ENCODE measurements at regions not wholly inside any gene's neighbourhood (a gene's known extent, or its start where the extent isn't known, plus 50 kb on each side); places are given as distances from the start of the nearest gene placed in this dataset.
"Not testable (repeated sequence)": the region's sequence is repeated elsewhere in the genome, so short reads cannot be mapped to it uniquely, and the experiment has no call there.

DNA sequence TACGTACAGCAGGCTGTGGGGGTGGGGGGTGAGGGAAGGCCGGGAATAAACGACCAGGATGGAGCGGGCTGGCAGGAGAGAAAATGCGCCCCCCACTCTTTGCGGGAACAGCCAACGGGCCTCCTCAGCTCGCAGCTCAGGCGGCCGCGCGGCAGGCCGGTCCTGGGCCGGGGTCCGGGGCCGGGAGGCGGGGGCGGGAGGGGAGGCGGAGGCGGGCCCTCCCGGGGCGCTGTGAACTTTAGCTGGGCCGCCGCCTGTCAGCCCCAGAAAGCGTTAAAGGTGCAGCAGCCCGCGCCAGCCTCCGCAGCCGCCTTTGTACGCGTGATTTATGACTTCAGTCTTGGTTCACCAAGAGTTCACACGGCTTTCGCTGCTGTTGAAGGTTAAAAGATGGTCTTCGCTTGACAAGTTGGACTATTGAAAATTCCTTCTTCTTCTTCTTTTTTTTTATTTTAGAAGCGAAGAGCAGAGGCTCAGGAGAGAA is 466.0 kb upstream of the ZNG1F start:
- H3K9me3 ChIP-seq (ENCODE audit: control insufficient read depth, insufficient read depth, low read length); H3K27me3 ChIP-seq (ENCODE audit: control insufficient read depth, insufficient read depth, low read length): not testable (repeated sequence)

DNA sequence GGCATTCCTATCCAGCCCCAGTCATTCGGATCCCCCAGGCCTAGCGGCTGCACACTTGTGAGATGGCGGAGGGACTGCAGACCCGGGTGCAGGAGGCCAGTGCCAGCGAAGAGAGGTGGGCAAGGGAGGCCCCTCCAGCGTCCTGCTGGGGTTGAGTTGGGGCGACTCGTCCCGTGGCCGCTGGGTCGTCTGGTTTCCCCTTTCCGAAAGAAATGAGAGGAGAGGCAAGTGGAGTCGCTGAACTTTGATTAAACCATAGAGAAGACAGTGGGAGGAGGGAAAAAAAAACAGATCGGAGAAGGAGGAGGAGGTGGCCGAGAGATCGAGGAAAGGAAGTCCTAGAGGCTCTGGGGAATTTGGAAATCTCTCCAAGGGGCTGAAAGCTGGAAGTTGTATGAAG is 465.2 kb upstream of the ZNG1F start:
- not testable (repeated sequence) for H3K9me3 ChIP-seq (ENCODE audit: control insufficient read depth, insufficient read depth, low read length); H3K9ac ChIP-seq (ENCODE audit: low read depth, low read length); H3K27ac ChIP-seq (ENCODE audit: low read depth, low read length); H3K36me3 ChIP-seq (ENCODE audit: control insufficient read depth, insufficient read depth, low read length); H3K27me3 ChIP-seq (ENCODE audit: control insufficient read depth, insufficient read depth, low read length); H3K4me3 ChIP-seq (ENCODE audit: low read depth, low read length); H3K4me1 ChIP-seq (ENCODE audit: control insufficient read depth, insufficient read depth, low read length)

More for the DNA sequence above, 466.0 kb upstream of the ZNG1F start:
- H3K9ac ChIP-seq (ENCODE audit: low read depth, low read length); H3K4me1 ChIP-seq (ENCODE audit: control insufficient read depth, insufficient read depth, low read length); H3K27ac ChIP-seq (ENCODE audit: low read depth, low read length); H3K36me3 ChIP-seq (ENCODE audit: control insufficient read depth, insufficient read depth, low read length); H3K4me3 ChIP-seq (ENCODE audit: low read depth, low read length): not testable (repeated sequence)

- not testable (repeated sequence) for H3K4me3 ChIP-seq (ENCODE audit: low read depth, low read length); H3K36me3 ChIP-seq (ENCODE audit: control insufficient read depth, insufficient read depth, low read length); H3K9me3 ChIP-seq (ENCODE audit: control insufficient read depth, insufficient read depth, low read length); H3K9ac ChIP-seq (ENCODE audit: low read depth, low read length); H3K27ac ChIP-seq (ENCODE audit: low read depth, low read length); H3K4me1 ChIP-seq (ENCODE audit: control insufficient read depth, insufficient read depth, low read length); H3K27me3 ChIP-seq (ENCODE audit: control insufficient read depth, insufficient read depth, low read length)
These were observed 464.6 kb upstream of the ZNG1F start for GRCh38 chr9:41653560-41654340.

GRCh38 chr9:41652800-41653199 is 463.7 kb upstream of the ZNG1F start:
- not testable (repeated sequence) for H3K9ac ChIP-seq (ENCODE audit: low read depth, low read length); H3K36me3 ChIP-seq (ENCODE audit: control insufficient read depth, insufficient read depth, low read length); H3K4me3 ChIP-seq (ENCODE audit: low read depth, low read length); H3K9me3 ChIP-seq (ENCODE audit: control insufficient read depth, insufficient read depth, low read length); H3K27me3 ChIP-seq (ENCODE audit: control insufficient read depth, insufficient read depth, low read length); H3K4me1 ChIP-seq (ENCODE audit: control insufficient read depth, insufficient read depth, low read length); H3K27ac ChIP-seq (ENCODE audit: low read depth, low read length)

DNA sequence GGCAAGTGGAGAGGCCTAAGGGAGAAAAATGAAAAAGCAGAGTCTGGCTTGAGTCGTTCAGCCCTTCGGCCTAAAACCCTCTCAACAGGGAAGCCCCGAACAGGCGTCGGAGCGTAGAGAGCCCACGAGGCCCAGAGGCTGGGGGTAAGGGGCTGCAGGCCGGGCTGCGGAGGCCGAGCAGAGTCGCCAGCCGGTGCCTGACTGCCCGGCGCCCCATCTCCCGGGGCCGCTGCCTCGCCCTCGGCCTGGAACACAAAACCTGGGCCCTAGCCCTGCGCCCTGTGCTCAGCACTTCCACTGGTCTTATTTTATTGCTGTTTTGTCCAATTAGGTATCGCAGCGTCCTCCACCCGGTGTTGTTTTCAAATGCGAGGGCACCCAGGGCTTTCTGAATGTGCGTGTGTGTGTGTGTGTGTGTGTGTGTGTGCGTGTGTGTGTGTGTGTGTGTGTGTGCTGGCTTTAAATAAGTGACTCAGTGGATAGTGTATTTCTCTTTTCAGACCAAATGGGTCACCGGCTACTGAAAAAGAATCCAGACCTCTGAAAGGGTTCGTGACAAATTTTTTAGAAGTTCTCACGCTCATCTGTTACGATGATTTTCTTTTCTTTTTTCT is 463.1 kb upstream of the ZNG1F start:
- H3K4me1 ChIP-seq (ENCODE audit: control insufficient read depth, insufficient read depth, low read length); H3K36me3 ChIP-seq (ENCODE audit: control insufficient read depth, insufficient read depth, low read length); H3K9ac ChIP-seq (ENCODE audit: low read depth, low read length); H3K27ac ChIP-seq (ENCODE audit: low read depth, low read length); H3K4me3 ChIP-seq (ENCODE audit: low read depth, low read length); H3K9me3 ChIP-seq (ENCODE audit: control insufficient read depth, insufficient read depth, low read length); H3K27me3 ChIP-seq (ENCODE audit: control insufficient read depth, insufficient read depth, low read length): not testable (repeated sequence)

DNA sequence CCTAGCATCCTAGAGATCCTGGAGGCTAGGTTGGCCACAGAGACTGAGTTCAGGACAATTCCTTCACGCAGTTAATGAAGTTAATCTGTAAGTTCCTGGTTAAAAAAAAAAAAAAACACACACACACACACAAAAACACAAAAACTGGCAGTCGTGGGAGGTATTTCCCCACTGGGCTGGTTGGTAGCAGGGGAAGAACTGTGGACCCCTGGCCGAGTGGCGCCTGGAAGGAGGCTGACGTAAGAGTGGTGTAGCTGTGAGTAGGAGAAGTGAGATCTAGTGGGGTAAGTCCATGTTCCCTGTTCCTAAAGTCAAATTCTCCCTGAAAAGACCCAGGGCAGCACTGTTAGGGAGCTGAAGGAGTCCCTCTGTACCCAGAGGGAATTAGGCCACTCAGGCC is 461.0 kb upstream of the ZNG1F start:
- not testable (repeated sequence) for H3K9ac ChIP-seq (ENCODE audit: low read depth, low read length); H3K9me3 ChIP-seq (ENCODE audit: control insufficient read depth, insufficient read depth, low read length); H3K36me3 ChIP-seq (ENCODE audit: control insufficient read depth, insufficient read depth, low read length); H3K4me3 ChIP-seq (ENCODE audit: low read depth, low read length); H3K27ac ChIP-seq (ENCODE audit: low read depth, low read length); H3K4me1 ChIP-seq (ENCODE audit: control insufficient read depth, insufficient read depth, low read length); H3K27me3 ChIP-seq (ENCODE audit: control insufficient read depth, insufficient read depth, low read length)

DNA sequence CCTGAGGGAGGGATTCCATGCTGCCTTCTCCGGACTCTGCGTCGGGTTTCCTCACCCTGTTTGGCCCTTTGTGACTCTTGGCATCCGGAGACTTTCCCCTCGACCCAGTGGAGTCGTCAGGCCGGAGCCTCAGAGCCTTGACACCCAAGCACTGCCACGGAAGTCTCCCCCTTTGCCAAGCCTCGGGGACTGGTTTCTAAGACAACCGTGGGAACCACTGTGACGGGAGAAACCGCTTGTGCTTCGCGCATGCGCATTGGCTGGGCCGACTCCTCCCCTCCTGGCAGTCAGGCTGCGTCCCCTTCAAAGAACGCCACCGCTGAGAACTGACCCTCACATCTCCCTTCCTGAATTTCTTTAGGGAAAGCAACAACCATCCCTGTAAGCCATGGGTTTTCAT is 459.4 kb upstream of the ZNG1F start:
- H3K4me1 ChIP-seq (ENCODE audit: control insufficient read depth, insufficient read depth, low read length); H3K36me3 ChIP-seq (ENCODE audit: control insufficient read depth, insufficient read depth, low read length); H3K9me3 ChIP-seq (ENCODE audit: control insufficient read depth, insufficient read depth, low read length); H3K9ac ChIP-seq (ENCODE audit: low read depth, low read length); H3K27me3 ChIP-seq (ENCODE audit: control insufficient read depth, insufficient read depth, low read length); H3K27ac ChIP-seq (ENCODE audit: low read depth, low read length); H3K4me3 ChIP-seq (ENCODE audit: low read depth, low read length): not testable (repeated sequence)

DNA sequence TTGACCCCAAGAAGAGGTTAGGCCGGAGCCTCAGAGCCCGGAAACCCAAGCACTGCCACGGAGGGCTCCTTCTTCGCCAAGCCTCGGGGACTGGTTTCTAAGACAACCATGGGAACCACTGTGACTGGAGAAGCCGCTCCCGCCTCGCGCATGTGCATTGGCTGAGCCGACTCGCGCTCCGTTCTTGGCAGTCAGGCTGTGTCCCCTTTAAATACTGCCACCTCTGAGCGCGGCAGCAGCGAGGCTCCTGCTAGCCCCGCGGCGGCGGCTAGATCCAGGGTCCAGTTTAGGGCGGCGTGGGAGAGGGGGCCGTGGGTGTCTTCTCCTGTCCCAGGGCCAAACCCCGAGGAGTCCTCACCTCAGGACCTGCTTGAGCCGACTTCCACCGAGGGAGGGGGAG is 457.1 kb upstream of the ZNG1F start:
- H3K9ac ChIP-seq (ENCODE audit: low read depth, low read length); H3K9me3 ChIP-seq (ENCODE audit: control insufficient read depth, insufficient read depth, low read length); H3K36me3 ChIP-seq (ENCODE audit: control insufficient read depth, insufficient read depth, low read length); H3K27me3 ChIP-seq (ENCODE audit: control insufficient read depth, insufficient read depth, low read length); H3K27ac ChIP-seq (ENCODE audit: low read depth, low read length); H3K4me1 ChIP-seq (ENCODE audit: control insufficient read depth, insufficient read depth, low read length); H3K4me3 ChIP-seq (ENCODE audit: low read depth, low read length): not testable (repeated sequence)

DNA sequence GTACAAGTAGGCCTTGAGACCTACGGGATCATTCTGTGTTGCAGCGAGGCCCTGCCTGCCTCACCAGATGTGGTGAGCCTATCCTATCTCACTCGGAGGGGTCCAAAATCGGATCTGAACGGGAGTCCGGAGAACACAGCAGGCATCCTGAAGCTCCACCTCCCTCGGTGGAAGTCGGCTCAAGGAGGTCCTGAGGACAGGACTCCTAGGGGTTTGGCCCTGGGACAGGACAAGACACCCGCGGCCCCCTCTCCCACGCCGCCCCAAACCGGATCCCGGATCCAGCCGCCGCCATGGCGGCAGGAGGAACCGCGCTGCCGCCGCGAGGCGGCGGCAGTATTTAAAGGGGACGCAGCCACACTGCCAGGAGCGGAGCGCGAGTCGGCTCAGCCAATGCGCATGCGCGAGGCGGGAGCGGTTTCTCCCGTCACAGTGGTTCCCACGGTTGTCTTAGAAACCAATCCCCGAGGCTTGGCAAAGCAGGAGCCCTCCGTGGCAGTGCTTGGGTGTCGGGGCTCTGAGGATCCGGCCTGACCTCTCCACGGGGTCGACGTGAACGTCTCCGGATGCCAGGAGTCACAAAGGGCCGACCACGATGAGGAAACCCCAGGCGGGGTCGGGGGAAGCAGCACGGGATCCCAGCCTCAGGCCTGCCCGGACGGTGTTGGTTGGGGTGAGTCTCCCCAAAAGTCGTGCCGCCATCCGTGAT is 454.6 kb upstream of the ZNG1F start:
- not testable (repeated sequence) for H3K36me3 ChIP-seq (ENCODE audit: control insufficient read depth, insufficient read depth, low read length); H3K27ac ChIP-seq (ENCODE audit: low read depth, low read length); H3K4me3 ChIP-seq (ENCODE audit: low read depth, low read length); H3K4me1 ChIP-seq (ENCODE audit: control insufficient read depth, insufficient read depth, low read length); H3K9ac ChIP-seq (ENCODE audit: low read depth, low read length); H3K27me3 ChIP-seq (ENCODE audit: control insufficient read depth, insufficient read depth, low read length); H3K9me3 ChIP-seq (ENCODE audit: control insufficient read depth, insufficient read depth, low read length)

- not testable (repeated sequence) for H3K27ac ChIP-seq (ENCODE audit: low read depth, low read length); H3K9ac ChIP-seq (ENCODE audit: low read depth, low read length); H3K9me3 ChIP-seq (ENCODE audit: control insufficient read depth, insufficient read depth, low read length); H3K36me3 ChIP-seq (ENCODE audit: control insufficient read depth, insufficient read depth, low read length); H3K4me1 ChIP-seq (ENCODE audit: control insufficient read depth, insufficient read depth, low read length); H3K4me3 ChIP-seq (ENCODE audit: low read depth, low read length); H3K27me3 ChIP-seq (ENCODE audit: control insufficient read depth, insufficient read depth, low read length)
These were observed 444.6 kb upstream of the ZNG1F start for GRCh38 chr9:41633726-41634125.

GRCh38 chr9:41623666-41624065 is 434.5 kb upstream of the ZNG1F start:
- not testable (repeated sequence) for H3K9me3 ChIP-seq (ENCODE audit: control insufficient read depth, insufficient read depth, low read length); H3K36me3 ChIP-seq (ENCODE audit: control insufficient read depth, insufficient read depth, low read length); H3K27me3 ChIP-seq (ENCODE audit: control insufficient read depth, insufficient read depth, low read length); H3K9ac ChIP-seq (ENCODE audit: low read depth, low read length); H3K4me1 ChIP-seq (ENCODE audit: control insufficient read depth, insufficient read depth, low read length); H3K4me3 ChIP-seq (ENCODE audit: low read depth, low read length); H3K27ac ChIP-seq (ENCODE audit: low read depth, low read length)
